Ovary (tissue), 3 donors: ENCODE measurements at regions not wholly inside any gene's neighbourhood (a gene's known extent, or its start where the extent isn't known, plus 50 kb on each side); places are given as distances from the start of the nearest gene placed in this dataset.

ENCODE experiments used
- EP300 ChIP-seq: sonication (generic); formaldehyde crosslinking; IDR thresholded peaks from one replicate; pipeline ENCODE4 v1.6.1; 2017; ENCODE audit warnings: antibody characterized with exemption
- POLR2A ChIP-seq: fragments of 450-650 bp; IDR thresholded peaks from one replicate; pipeline ENCODE4 v1.6.1; 2017; ENCODE audit warnings: antibody characterized with exemption, mild to moderate bottlenecking, moderate library complexity
- TF ChIP-seq, protein P1 (sequence below), 3 donors: fragments of 450-650 bp in 2 of 3; fragments of 200-600 bp in 1 of 3; IDR thresholded peaks; one replicate each; pipeline versions ENCODE4 v1.5.1 to v1.8.0; 2016 to 2022; ENCODE audit warnings: antibody characterized with exemption in 3 of 3, mild to moderate bottlenecking in 1 of 3
- donor health status: DM: no; HTN: no; CAD: no.

DNA sequence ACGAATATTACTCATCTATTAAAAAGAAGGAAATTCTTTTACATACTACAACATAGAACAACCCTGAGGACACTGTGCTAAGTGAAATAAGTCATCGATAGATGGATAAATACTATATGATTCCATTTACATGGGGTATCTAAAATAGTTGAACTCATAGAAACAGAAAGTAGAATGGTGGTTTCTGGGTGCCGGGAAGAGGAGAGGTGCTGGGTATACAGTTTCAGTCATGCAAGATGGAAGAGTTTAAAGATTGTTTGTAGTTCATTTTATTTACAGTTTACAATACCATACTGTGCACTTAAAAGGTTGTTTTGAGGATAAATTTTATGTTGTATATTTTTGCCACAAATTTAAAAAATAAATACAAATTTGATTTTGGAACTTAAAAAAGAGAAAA, 267.5 kb upstream of the ITGA1 start:
- TF ChIP-seq POLR2A (no peak), EP300 (no peak)
- TF ChIP-seq, protein P1, sequence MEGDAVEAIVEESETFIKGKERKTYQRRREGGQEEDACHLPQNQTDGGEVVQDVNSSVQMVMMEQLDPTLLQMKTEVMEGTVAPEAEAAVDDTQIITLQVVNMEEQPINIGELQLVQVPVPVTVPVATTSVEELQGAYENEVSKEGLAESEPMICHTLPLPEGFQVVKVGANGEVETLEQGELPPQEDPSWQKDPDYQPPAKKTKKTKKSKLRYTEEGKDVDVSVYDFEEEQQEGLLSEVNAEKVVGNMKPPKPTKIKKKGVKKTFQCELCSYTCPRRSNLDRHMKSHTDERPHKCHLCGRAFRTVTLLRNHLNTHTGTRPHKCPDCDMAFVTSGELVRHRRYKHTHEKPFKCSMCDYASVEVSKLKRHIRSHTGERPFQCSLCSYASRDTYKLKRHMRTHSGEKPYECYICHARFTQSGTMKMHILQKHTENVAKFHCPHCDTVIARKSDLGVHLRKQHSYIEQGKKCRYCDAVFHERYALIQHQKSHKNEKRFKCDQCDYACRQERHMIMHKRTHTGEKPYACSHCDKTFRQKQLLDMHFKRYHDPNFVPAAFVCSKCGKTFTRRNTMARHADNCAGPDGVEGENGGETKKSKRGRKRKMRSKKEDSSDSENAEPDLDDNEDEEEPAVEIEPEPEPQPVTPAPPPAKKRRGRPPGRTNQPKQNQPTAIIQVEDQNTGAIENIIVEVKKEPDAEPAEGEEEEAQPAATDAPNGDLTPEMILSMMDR (IDR thresholded peaks at IDR 0.05), result no peak
